ENCODE measurements at regions not wholly inside any gene's neighbourhood (a gene's known extent, or its start where the extent isn't known, plus 50 kb on each side); places are given as distances from the start of the nearest gene placed in this dataset.
"Not testable (repeated sequence)": the region's sequence is repeated elsewhere in the genome, so short reads cannot be mapped to it uniquely, and the experiment has no call there.

GRCh38 chr9:34869390-34869789, 88.7 kb upstream of the PHF24 start:
- Histone ChIP-seq H3K9me3 (peaks cover 0 to 13% of the 10 kb centered on the region in 2 donors), H3K36me3 (no peaks in the 10 kb centered on the region), H3K27me3 (no peaks in the 10 kb centered on the region), H3K4me1 (no peaks in the 10 kb centered on the region), H3K4me3 (no peak overlapping the region), H3K27ac (no peak overlapping the region)
- TF ChIP-seq CTCF (IDR thresholded peaks at IDR 0.05) = peak in 1 of 2 donors; percentile 10
- ATAC-seq (peak; percentile 17), DNase-seq (peak in 2 of 4 donors; percentile 2 to 33)
- intact Hi-C loops (cut with DNase I) = no loop called here

GRCh38 chr9:34866614-34867013, 91.5 kb upstream of the PHF24 start:
- intact Hi-C loops (cut with DNase I) = no loop called here
- DNase-seq (no peak), ATAC-seq (no peak)
- no peak overlapping the region for H3K4me3 ChIP-seq
- no peaks in the 10 kb centered on the region for H3K27me3 ChIP-seq
- no peaks in the 10 kb centered on the region for H3K36me3 ChIP-seq
- no peak for TF ChIP-seq CTCF (IDR thresholded peaks at IDR 0.05)
- H3K9me3 ChIP-seq = peaks cover 0 to 17% of the 10 kb centered on the region in 2 donors
- H3K27ac ChIP-seq = no peak overlapping the region
- H3K4me1 ChIP-seq = no peaks in the 10 kb centered on the region

GRCh38 chr9:34863426-34863825, 94.7 kb upstream of the PHF24 start:
- Histone ChIP-seq H3K9me3 (peaks cover 0 to 24% of the 10 kb centered on the region in 2 donors), H3K27me3 (no peaks in the 10 kb centered on the region), H3K27ac (no peak overlapping the region), H3K4me1 (no peaks in the 10 kb centered on the region), H3K4me3 (no peak overlapping the region), H3K36me3 (no peaks in the 10 kb centered on the region)
- TF ChIP-seq CTCF (IDR thresholded peaks at IDR 0.05) = no peak
- DNase-seq (no peak), ATAC-seq (no peak)
- intact Hi-C loops (cut with DNase I) = no loop called here

GRCh38 chr9:34862836-34863235, 95.2 kb upstream of the PHF24 start:
- ATAC-seq (no peak), DNase-seq (no peak)
- Histone ChIP-seq H3K4me3 (no peak overlapping the region), H3K27ac (no peak overlapping the region), H3K36me3 (no peaks in the 10 kb centered on the region), H3K9me3 (peaks cover 0 to 29% of the 10 kb centered on the region in 2 donors), H3K27me3 (no peaks in the 10 kb centered on the region), H3K4me1 (no peaks in the 10 kb centered on the region)
- intact Hi-C loops (cut with DNase I) = no loop called here
- no peak for TF ChIP-seq CTCF (IDR thresholded peaks at IDR 0.05)

DNA sequence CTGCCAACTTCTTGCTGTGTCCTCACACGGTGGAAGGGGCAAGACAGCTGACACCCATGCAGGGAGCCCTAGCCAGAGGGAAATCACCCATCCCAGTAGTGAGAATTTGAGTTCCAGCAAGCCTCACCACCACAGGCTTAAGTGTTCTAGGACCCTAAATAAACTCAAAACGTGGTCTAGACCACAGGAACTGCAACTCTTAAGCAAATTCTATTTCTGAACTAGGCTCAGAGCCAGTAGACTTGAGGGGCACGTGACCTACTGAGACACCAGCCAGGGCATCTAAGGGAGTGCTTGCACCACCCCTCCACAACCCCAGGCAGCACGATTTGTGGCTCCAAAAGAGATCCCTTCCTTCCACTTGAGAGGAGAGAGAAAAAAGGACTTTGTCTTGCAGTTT, 96.0 kb upstream of the PHF24 start:
- no peak for ATAC-seq
- no peaks in the 10 kb centered on the region for H3K36me3 ChIP-seq
- intact Hi-C loops (cut with DNase I) = no loop called here
- H3K9me3 ChIP-seq = peaks cover 0 to 35% of the 10 kb centered on the region in 2 donors
- DNase-seq = no peak
- no peak overlapping the region for H3K4me3 ChIP-seq
- no peak for TF ChIP-seq CTCF (IDR thresholded peaks at IDR 0.05)
- H3K27ac ChIP-seq = no peak overlapping the region
- H3K4me1 ChIP-seq = no peaks in the 10 kb centered on the region
- no peaks in the 10 kb centered on the region for H3K27me3 ChIP-seq

DNA sequence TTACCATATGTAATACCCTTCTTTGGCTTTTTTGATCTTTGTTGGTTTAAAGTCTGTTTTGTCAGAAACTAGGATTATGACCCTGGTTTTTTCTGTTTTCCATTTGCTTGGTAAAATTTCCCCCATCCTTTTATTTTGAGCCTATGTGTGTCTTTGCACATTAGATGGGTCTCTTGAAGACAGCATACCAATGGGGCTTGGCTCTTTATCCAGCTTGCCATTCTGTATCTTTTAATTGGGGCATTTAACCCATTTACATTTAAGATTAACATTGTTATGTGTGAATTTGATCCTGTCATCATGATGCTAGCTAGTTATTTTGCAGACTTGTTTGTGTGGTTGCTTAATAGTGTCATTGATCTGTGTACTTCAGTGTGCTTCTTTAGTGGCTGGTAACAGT, 103.1 kb upstream of the PHF24 start:
- H3K27ac ChIP-seq; H3K36me3 ChIP-seq; H3K4me3 ChIP-seq; H3K27me3 ChIP-seq; H3K4me1 ChIP-seq; ATAC-seq; intact Hi-C loops (cut with DNase I); DNase-seq: not testable (repeated sequence)
- peaks cover 0 to 60% of the 10 kb centered on the region in 2 donors for H3K9me3 ChIP-seq

Measured in left lung (tissue), 4 donors.